Spleen (tissue), 11 donors: ENCODE measurements at regions not wholly inside any gene's neighbourhood (a gene's known extent, or its start where the extent isn't known, plus 50 kb on each side); places are given as distances from the start of the nearest gene placed in this dataset.

Experiments
- DNase-seq: peaks from one replicate; pipeline ENCODE4 v3.0.0-alpha.2; 2020
- H3K27ac ChIP-seq, 8 donors: fragments of 200-600 bp; sonication (generic) in 7 of 8; 1 replicate in 4 of 8; 2 replicates in 4 of 8; pipeline versions ENCODE4 v1.5.0 to v1.8.0; 2016 to 2021; ENCODE audit warnings: inconsistent platforms in 4 of 8, mild to moderate bottlenecking in 4 of 8, moderate library complexity in 1 of 8
- H3K27me3 ChIP-seq, 7 donors: fragments of 200-600 bp; sonication (generic) in 6 of 7; replicated peaks in 1 of 7; 1 replicate in 4 of 7; 2 replicates in 3 of 7; pipeline versions ENCODE4 v1.5.0 to v1.8.0; 2016 to 2021; ENCODE audit warnings: inconsistent platforms in 3 of 7, mild to moderate bottlenecking in 1 of 7
- H3K36me3 ChIP-seq, 6 donors: fragments of 200-600 bp; sonication (generic) in 5 of 6; 1 replicate in 4 of 6; 2 replicates in 2 of 6; pipeline versions ENCODE4 v1.5.0 to v1.8.0; 2016 to 2021; ENCODE audit warnings: inconsistent platforms in 2 of 6
- H3K4me1 ChIP-seq, 6 donors: fragments of 200-600 bp; sonication (generic) in 5 of 6; 1 replicate in 3 of 6; 2 replicates in 3 of 6; pipeline versions ENCODE4 v1.5.0 to v1.8.0; 2016 to 2021; ENCODE audit warnings: inconsistent platforms in 3 of 6
- H3K4me3 ChIP-seq, 8 donors: fragments of 200-600 bp; sonication (generic) in 7 of 8; 1 replicate in 4 of 8; 2 replicates in 4 of 8; pipeline versions ENCODE4 v1.5.0 to v1.8.0; 2016 to 2021; ENCODE audit warnings: inconsistent platforms in 4 of 8, mild to moderate bottlenecking in 4 of 8, moderate library complexity in 2 of 8
- H3K9me3 ChIP-seq, 8 donors: fragments of 200-600 bp; sonication (generic) in 7 of 8; 1 replicate in 4 of 8; 2 replicates in 4 of 8; pipeline versions ENCODE4 v1.5.0 to v1.8.0; 2016 to 2021; ENCODE audit warnings: inconsistent platforms in 4 of 8
- POLR2A ChIP-seq, 3 donors: fragments of 450-650 bp; IDR thresholded peaks; one replicate each; pipeline ENCODE4 v1.5.1; 2017; ENCODE audit warnings: antibody characterized with exemption in 3 of 3, mild to moderate bottlenecking in 1 of 3
- POLR2AphosphoS5 ChIP-seq, 3 donors: sonication (generic); formaldehyde crosslinking; IDR thresholded peaks; one replicate each; pipeline ENCODE4 v1.5.1; 2017; ENCODE audit warnings: antibody characterized with exemption in 3 of 3
- WGBS, 5 donors: extraction: QIAGEN DNeasy Blood & Tissue Kit in 3 of 5; methylation state at CpG; one replicate each; pipeline versions ENCODE4 v1.1.5 to v1.1.7; 2013 to 2018; 5-methylcytosine and 5-hydroxymethylcytosine counted together
- intact Hi-C: fragments of 100-400 bp; cut with DNase I; formaldehyde crosslinking; loops from one replicate; pipeline ENCODE4 v1.15.0; 2023; ENCODE audit warnings: low total_unique reads
- TF ChIP-seq, protein P1 (sequence below), 11 experiments: fragments of 200-600 bp in 7 of 11; fragments of 450-650 bp in 4 of 11; sonication (generic) in 4 of 11; IDR thresholded peaks in 8 of 11; conservative IDR thresholded peaks in 3 of 11; 1 replicate in 7 of 11; 2 replicates in 4 of 11; pipeline versions ENCODE4 v1.4.0 to v1.8.0; 2016 to 2021; ENCODE audit warnings: antibody characterized with exemption in 11 of 11, inconsistent platforms in 4 of 11, mild to moderate bottlenecking in 1 of 11
- donor health status: healthy with polysubstance abuse.
- donor health status: DM: no; HTN: no; CAD: no; lungs with moderate emphysema.
- donor health status: DM: no; HTN: no; CAD: no.
- donor health status: Bipolar disorder and iron deficiency.
- donor health status: healthy.
- donor health status: DM: no; HTN: no; CAD: no.
- donor health status: DM: yes; HTN: yes; CAD: no.

DNA sequence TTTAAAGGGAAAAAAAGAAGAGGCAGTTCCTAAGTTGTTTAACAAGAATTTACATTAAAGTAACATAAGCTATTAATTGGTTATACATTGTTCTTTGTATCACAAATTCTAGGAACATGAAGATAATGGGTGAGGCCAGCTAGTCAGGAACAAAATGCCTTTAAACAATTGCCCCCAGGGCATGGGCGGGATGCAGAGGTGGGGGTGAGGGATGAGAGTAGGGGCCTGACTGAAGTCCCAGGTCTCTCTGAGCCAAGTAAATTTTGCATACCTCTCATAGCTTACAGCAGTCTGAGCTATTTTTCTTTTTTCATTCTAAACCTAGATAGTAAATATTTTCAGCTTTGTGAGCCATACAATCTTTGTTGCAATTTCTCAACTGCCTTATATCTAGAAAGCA is 77.8 kb upstream of the RNU6-1 start:
- WGBS, 5 donors: 87 to 95% (median 90%) methylated on average over 1 of the region's 1 CpG
- TF ChIP-seq POLR2AphosphoS5 (IDR thresholded peaks at IDR 0.05): no peak
- TF ChIP-seq, protein P1, sequence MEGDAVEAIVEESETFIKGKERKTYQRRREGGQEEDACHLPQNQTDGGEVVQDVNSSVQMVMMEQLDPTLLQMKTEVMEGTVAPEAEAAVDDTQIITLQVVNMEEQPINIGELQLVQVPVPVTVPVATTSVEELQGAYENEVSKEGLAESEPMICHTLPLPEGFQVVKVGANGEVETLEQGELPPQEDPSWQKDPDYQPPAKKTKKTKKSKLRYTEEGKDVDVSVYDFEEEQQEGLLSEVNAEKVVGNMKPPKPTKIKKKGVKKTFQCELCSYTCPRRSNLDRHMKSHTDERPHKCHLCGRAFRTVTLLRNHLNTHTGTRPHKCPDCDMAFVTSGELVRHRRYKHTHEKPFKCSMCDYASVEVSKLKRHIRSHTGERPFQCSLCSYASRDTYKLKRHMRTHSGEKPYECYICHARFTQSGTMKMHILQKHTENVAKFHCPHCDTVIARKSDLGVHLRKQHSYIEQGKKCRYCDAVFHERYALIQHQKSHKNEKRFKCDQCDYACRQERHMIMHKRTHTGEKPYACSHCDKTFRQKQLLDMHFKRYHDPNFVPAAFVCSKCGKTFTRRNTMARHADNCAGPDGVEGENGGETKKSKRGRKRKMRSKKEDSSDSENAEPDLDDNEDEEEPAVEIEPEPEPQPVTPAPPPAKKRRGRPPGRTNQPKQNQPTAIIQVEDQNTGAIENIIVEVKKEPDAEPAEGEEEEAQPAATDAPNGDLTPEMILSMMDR (IDR thresholded peaks at IDR 0.05 in 8 of 11, conservative IDR thresholded peaks at IDR 0.05 in 3 of 11): no peak
- no peak for TF ChIP-seq POLR2A (IDR thresholded peaks at IDR 0.05)
- Histone ChIP-seq H3K36me3 (no peaks in the 10 kb centered on the region), H3K9me3 (peaks cover 0 to 22% (median 17%) of the 10 kb centered on the region in 8 donors), H3K27me3 (no peaks in the 10 kb centered on the region), H3K4me3 (no peak overlapping the region), H3K27ac (no peak overlapping the region), H3K4me1 (no peaks in the 10 kb centered on the region)
- no peak for DNase-seq
- intact Hi-C loops: no loop called here

DNA sequence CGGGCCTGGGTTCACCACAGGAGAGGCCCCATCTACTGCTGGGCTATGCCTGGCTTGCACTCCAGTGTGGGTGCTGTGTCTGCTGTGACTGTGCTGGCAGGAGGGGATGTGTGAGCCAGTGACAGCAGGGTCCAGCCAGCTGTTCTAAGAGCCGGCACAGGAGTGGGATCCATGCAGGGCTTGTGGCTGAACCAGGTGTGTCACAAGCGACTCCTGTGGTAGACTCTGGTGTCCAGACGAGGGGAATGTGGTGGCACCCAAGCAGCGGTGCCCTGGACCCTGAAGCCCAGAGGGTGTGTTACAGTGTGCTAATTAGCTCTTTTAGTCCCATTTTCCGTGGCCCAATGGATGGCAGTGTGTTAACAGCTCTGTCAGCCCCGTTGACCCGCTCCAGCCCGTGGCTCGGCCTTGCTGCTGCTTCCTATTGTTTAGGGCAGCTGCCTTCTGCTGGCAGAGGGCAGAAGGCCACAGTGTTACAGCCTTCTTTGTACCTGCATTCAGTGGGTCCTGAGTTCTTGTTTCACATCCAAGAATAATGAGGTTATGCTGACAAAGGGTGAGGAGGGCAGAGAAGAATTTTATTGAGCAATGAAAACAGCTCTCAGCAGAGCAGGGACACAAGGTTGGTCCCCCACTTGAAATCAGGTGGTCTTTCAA is 78.5 kb upstream of the RNU6-1 start:
- no peaks in the 10 kb centered on the region for H3K36me3 ChIP-seq
- no peak for DNase-seq
- no peaks in the 10 kb centered on the region for H3K27me3 ChIP-seq
- TF ChIP-seq POLR2A (IDR thresholded peaks at IDR 0.05) (no peak), POLR2AphosphoS5 (IDR thresholded peaks at IDR 0.05) (no peak)
- TF ChIP-seq, protein P1 (IDR thresholded peaks at IDR 0.05 in 8 of 11, conservative IDR thresholded peaks at IDR 0.05 in 3 of 11): no peak
- intact Hi-C loops: no loop called here
- no peak overlapping the region for H3K27ac ChIP-seq
- WGBS, 5 donors: 90 to 95% (median 92%) methylated on average over 6 to 10 of the region's 10 CpGs
- no peaks in the 10 kb centered on the region for H3K4me1 ChIP-seq
- H3K9me3 ChIP-seq: peaks cover 0 to 22% (median 17%) of the 10 kb centered on the region in 8 donors
- no peak overlapping the region for H3K4me3 ChIP-seq

DNA sequence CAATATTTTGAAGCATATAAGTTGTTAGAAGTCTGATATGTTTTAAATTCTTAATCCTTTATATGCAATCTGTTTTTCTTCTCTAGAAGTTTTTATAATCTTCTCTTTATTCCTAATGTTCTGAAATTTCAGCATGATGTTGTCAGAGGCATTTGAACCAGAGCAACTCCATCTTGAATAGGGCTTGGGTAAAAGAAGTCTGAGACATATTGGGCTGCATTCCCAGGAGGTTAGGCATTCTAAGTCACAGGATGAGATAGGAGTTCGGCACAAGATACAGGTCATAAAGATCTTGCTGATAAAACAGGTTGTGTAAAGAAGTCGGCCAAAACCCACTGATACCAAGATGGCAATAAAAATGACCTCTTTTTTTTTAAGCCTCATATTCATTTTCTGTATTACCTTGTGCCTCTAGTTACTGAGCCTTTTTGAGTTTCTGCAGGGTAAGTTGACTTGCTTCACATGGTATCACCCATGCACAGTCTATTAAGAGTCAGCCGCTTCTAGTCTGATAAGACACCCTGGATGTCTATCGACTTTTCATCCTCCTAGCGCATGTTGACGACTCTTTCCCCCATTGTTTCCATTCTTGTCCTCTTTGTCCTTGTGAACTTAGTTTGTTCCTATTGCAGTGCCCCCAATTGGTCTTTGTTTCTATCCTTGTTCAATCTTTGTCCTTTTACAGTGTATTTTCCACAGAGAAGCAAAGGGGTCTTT is 80.8 kb upstream of the RNU6-1 start:
- TF ChIP-seq POLR2AphosphoS5 (IDR thresholded peaks at IDR 0.05): no peak
- TF ChIP-seq, protein P1 (IDR thresholded peaks at IDR 0.05 in 8 of 11, conservative IDR thresholded peaks at IDR 0.05 in 3 of 11): no peak
- no peak for TF ChIP-seq POLR2A (IDR thresholded peaks at IDR 0.05)
- DNase-seq: no peak
- peaks cover 0 to 22% (median 17%) of the 10 kb centered on the region in 8 donors for H3K9me3 ChIP-seq
- no peaks in the 10 kb centered on the region for H3K36me3 ChIP-seq
- intact Hi-C loops: no loop called here
- WGBS, 5 donors: 90 to 96% (median 95%) methylated on average over 6 of the region's 6 CpGs
- H3K4me1 ChIP-seq: no peaks in the 10 kb centered on the region
- H3K27me3 ChIP-seq: no peaks in the 10 kb centered on the region
- H3K27ac ChIP-seq: no peak overlapping the region
- H3K4me3 ChIP-seq: no peak overlapping the region

DNA sequence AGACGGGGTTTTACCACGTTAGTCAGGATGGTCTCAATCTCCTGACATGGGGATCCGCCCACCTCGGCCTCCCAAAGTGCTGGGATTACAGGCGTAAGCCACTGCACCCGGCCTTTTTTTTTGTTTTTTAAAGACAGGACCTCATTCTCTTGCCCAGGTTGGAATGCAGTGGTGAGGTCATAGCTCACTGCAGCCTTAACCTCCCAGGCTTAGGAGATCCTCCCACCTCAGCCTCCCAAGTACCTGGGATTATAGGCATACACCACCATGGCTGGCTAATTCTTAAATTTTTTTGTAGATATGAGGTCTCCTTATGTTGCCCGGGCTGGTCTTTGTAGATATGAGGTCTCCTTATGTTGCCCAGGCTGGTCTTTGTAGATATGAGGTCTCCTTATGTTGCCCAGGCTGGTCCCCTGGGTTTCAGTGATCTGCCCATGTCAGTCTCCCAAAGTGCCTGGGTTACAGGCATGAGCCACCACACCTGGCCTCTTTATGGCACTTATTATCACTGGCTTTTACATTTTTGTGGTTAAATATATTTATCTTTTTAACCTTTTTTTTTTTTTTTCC is 82.3 kb upstream of the RNU6-1 start:
- WGBS, 5 donors: 89 to 94% (median 93%) methylated on average over 7 of the region's 7 CpGs
- TF ChIP-seq, protein P1 (IDR thresholded peaks at IDR 0.05 in 8 of 11, conservative IDR thresholded peaks at IDR 0.05 in 3 of 11): no peak
- TF ChIP-seq POLR2A (IDR thresholded peaks at IDR 0.05) (no peak), POLR2AphosphoS5 (IDR thresholded peaks at IDR 0.05) (no peak)
- intact Hi-C loops: no loop called here
- no peaks in the 10 kb centered on the region for H3K4me1 ChIP-seq
- no peak overlapping the region for H3K27ac ChIP-seq
- DNase-seq: no peak
- no peaks in the 10 kb centered on the region for H3K27me3 ChIP-seq
- no peaks in the 10 kb centered on the region for H3K36me3 ChIP-seq
- no peak overlapping the region for H3K4me3 ChIP-seq
- H3K9me3 ChIP-seq: peaks cover 0 to 22% (median 17%) of the 10 kb centered on the region in 8 donors
